ENCODE measurements at regions not wholly inside any gene's neighbourhood (a gene's known extent, or its start where the extent isn't known, plus 50 kb on each side); places are given as distances from the start of the nearest gene placed in this dataset.

- Histone ChIP-seq H3K36me3 (ENCODE audit: insufficient read depth) (peaks cover 12% of the 10 kb centered on the region), H2AFZ (no peak overlapping the region), H3K4me2 (peak overlapping the region; percentile 66), H3K4me1 (ENCODE audit: insufficient read depth) (peaks cover 34% of the 10 kb centered on the region), H3K79me2 (replicated peaks; ENCODE audit: insufficient read depth) (peaks cover 71% of the 10 kb centered on the region), H3K27ac (ENCODE audit: low read depth) (peak overlapping the region; percentile 1; the same call in 1 of the 2 replicates), H3K9me2 (ENCODE audit: insufficient read depth) (no peaks in the 10 kb centered on the region), H3F3A (replicated peaks; ENCODE audit: low read depth) (0 out of 2 replicates have a peak, but pooled peaks cover 4% of the 10 kb centered on the region), H3K4me3 (peak overlapping the region; percentile 32; the same call in 1 of the 2 replicates), H4K20me1 (replicated peaks; ENCODE audit: insufficient read depth) (peaks cover 64% of the 10 kb centered on the region), H3K27me3 (ENCODE audit: insufficient read depth) (no peaks in the 10 kb centered on the region)
- Mint-ChIP-seq H3K4me1 (peaks cover 37% of the 10 kb centered on the region), H3K36me3 (ENCODE audit: low read depth) (peaks cover 25% of the 10 kb centered on the region), H3K27me3 (ENCODE audit: insufficient read depth, low read depth, poor library complexity) (peaks cover 8% of the 10 kb centered on the region), H3K4me3 (peak overlapping the region; percentile 40; the same call in 2 of the 3 replicates), H3K27ac (peak overlapping the region; percentile 90; the same call in 1 of the 2 replicates), H3K9me3 (no peaks in the 10 kb centered on the region)
- DNase-seq (ENCODE audit: low spot score) = peak; percentile 68
- peak; percentile 91 for ATAC-seq
- TF ChIP-seq, protein P1, sequence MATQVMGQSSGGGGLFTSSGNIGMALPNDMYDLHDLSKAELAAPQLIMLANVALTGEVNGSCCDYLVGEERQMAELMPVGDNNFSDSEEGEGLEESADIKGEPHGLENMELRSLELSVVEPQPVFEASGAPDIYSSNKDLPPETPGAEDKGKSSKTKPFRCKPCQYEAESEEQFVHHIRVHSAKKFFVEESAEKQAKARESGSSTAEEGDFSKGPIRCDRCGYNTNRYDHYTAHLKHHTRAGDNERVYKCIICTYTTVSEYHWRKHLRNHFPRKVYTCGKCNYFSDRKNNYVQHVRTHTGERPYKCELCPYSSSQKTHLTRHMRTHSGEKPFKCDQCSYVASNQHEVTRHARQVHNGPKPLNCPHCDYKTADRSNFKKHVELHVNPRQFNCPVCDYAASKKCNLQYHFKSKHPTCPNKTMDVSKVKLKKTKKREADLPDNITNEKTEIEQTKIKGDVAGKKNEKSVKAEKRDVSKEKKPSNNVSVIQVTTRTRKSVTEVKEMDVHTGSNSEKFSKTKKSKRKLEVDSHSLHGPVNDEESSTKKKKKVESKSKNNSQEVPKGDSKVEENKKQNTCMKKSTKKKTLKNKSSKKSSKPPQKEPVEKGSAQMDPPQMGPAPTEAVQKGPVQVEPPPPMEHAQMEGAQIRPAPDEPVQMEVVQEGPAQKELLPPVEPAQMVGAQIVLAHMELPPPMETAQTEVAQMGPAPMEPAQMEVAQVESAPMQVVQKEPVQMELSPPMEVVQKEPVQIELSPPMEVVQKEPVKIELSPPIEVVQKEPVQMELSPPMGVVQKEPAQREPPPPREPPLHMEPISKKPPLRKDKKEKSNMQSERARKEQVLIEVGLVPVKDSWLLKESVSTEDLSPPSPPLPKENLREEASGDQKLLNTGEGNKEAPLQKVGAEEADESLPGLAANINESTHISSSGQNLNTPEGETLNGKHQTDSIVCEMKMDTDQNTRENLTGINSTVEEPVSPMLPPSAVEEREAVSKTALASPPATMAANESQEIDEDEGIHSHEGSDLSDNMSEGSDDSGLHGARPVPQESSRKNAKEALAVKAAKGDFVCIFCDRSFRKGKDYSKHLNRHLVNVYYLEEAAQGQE (IDR thresholded peaks at IDR 0.05; ENCODE audit: unreplicated experiment) = no peak
- TF ChIP-seq ZNF114 (CRISPR knock-in tag; IDR thresholded peaks at IDR 0.05) (no peak), CTCF (conservative IDR thresholded peaks at IDR 0.05; ENCODE audit: low read depth in 2 of 2) (no peak), NANOG (IDR thresholded peaks at IDR 0.05; ENCODE audit: borderline replicate concordance) (no peak), CREB1 (CRISPR knock-in tag; IDR thresholded peaks at IDR 0.05; ENCODE audit: low read depth) (0 out of 2 replicates have a peak, but pooled peaks have one; percentile 42), EZH2 (IDR thresholded peaks at IDR 0.05; ENCODE audit: low read depth, unreplicated experiment) (no peak), ZNF462 (CRISPR knock-in tag; IDR thresholded peaks at IDR 0.05) (no peak), STAT1 (IDR thresholded peaks at IDR 0.05; ENCODE audit: unreplicated experiment) (no peak)
Measured at GRCh38 chr22:42217752-42218280, 52.6 kb downstream of the TCF20 start.
